Suprapubic skin (tissue), 4 donors: ENCODE measurements at regions not wholly inside any gene's neighbourhood (a gene's known extent, or its start where the extent isn't known, plus 50 kb on each side); places are given as distances from the start of the nearest gene placed in this dataset.

ENCODE experiments used
- DNase-seq, 2 donors: peaks; one replicate each; pipeline ENCODE4 v3.0.0-alpha.2; 2019; ENCODE audit warnings: low spot score in 2 of 2
- H3K27ac ChIP-seq: fragments of 200-600 bp; sonication (generic); one replicate; pipeline ENCODE4 v1.5.1; 2019
- H3K27me3 ChIP-seq: fragments of 200-600 bp; sonication (generic); one replicate; pipeline ENCODE4 v1.5.1; 2019
- H3K36me3 ChIP-seq: fragments of 200-600 bp; sonication (generic); one replicate; pipeline ENCODE4 v1.5.1; 2019
- H3K4me1 ChIP-seq: fragments of 200-600 bp; sonication (generic); one replicate; pipeline ENCODE4 v1.5.1; 2019
- H3K4me3 ChIP-seq: fragments of 200-600 bp; sonication (generic); one replicate; pipeline ENCODE4 v1.5.1; 2019; ENCODE audit warnings: mild to moderate bottlenecking
- H3K9me3 ChIP-seq: fragments of 200-600 bp; sonication (generic); one replicate; pipeline ENCODE4 v1.5.1; 2019
- EP300 ChIP-seq: sonication (generic); formaldehyde crosslinking; IDR thresholded peaks from one replicate; pipeline ENCODE4 v1.6.1; 2017; ENCODE audit warnings: antibody characterized with exemption
- POLR2A ChIP-seq, 2 donors: fragments of 450-650 bp; IDR thresholded peaks; one replicate each; pipeline ENCODE4 v1.6.1; 2017; ENCODE audit warnings: antibody characterized with exemption in 2 of 2, mild to moderate bottlenecking in 2 of 2, moderate library complexity in 2 of 2
- POLR2AphosphoS5 ChIP-seq, 3 donors: sonication (generic); formaldehyde crosslinking; IDR thresholded peaks; one replicate each; pipeline ENCODE4 v1.6.1; 2017; ENCODE audit warnings: antibody characterized with exemption in 3 of 3
- WGBS: methylation state at CpG from one replicate; pipeline ENCODE4 v1.1.5; 2018; 5-methylcytosine and 5-hydroxymethylcytosine counted together
- TF ChIP-seq, protein P1 (sequence below), 2 donors: fragments of 200-600 bp in 1 of 2; fragments of 450-650 bp in 1 of 2; sonication (generic) in 1 of 2; IDR thresholded peaks; one replicate each; pipeline ENCODE4 v1.5.1; 2016 to 2019; ENCODE audit warnings: antibody characterized with exemption in 2 of 2, mild to moderate bottlenecking in 1 of 2, moderate library complexity in 1 of 2

DNA sequence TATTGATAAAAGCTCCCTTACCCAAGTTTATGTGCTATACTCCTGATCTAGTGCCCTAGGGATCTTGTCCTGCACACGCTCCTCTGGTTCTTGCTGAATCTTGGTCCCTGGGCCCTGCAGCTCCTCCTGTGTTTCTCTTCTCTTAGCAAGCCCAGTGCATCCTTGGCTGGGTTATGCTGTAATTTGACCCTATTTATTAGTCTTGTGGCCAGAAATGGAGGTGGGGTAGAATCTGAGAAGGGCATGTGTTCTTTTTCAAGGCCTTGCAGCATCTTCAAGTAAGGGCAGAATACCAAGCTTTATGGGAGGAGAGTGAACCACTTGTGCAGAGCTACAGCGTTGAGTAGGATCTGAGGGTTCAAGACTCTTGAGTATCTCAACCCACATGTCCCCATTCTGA is 366.8 kb downstream of the FAM170A start:
- no peak for DNase-seq
- TF ChIP-seq, protein P1, sequence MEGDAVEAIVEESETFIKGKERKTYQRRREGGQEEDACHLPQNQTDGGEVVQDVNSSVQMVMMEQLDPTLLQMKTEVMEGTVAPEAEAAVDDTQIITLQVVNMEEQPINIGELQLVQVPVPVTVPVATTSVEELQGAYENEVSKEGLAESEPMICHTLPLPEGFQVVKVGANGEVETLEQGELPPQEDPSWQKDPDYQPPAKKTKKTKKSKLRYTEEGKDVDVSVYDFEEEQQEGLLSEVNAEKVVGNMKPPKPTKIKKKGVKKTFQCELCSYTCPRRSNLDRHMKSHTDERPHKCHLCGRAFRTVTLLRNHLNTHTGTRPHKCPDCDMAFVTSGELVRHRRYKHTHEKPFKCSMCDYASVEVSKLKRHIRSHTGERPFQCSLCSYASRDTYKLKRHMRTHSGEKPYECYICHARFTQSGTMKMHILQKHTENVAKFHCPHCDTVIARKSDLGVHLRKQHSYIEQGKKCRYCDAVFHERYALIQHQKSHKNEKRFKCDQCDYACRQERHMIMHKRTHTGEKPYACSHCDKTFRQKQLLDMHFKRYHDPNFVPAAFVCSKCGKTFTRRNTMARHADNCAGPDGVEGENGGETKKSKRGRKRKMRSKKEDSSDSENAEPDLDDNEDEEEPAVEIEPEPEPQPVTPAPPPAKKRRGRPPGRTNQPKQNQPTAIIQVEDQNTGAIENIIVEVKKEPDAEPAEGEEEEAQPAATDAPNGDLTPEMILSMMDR (IDR thresholded peaks at IDR 0.05) = no peak
- TF ChIP-seq EP300 (no peak), POLR2AphosphoS5 (IDR thresholded peaks at IDR 0.05) (no peak), POLR2A (IDR thresholded peaks at IDR 0.05) (no peak)
- Histone ChIP-seq H3K4me1 (no peaks in the 10 kb centered on the region), H3K9me3 (no peaks in the 10 kb centered on the region), H3K4me3 (no peak overlapping the region), H3K27me3 (no peaks in the 10 kb centered on the region), H3K27ac (no peak overlapping the region), H3K36me3 (no peaks in the 10 kb centered on the region)
- WGBS = 87% methylated on average over 2 of the region's 2 CpGs

DNA sequence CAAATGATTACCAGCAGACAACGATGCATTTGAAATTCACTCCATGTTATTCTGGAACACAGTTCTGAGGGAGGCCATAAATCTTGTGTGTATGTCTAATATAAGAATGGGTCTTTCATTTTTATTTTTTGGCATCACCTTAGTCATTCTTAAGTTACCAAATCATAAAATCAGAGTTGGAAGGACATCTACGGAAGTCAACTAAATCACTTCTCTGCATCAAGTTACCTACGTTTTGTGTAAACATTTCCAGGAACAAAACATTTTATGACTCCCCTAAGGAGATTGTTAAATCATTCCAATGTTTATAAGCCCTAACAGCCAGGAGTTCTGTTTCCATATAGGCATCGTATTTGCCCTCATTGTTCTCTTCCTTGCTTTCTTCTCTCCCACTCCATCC is 378.2 kb downstream of the FAM170A start:
- Histone ChIP-seq H3K9me3 (no peaks in the 10 kb centered on the region), H3K4me3 (no peak overlapping the region), H3K27me3 (no peaks in the 10 kb centered on the region), H3K27ac (no peak overlapping the region), H3K36me3 (no peaks in the 10 kb centered on the region), H3K4me1 (no peaks in the 10 kb centered on the region)
- TF ChIP-seq POLR2A (IDR thresholded peaks at IDR 0.05) = no peak
- TF ChIP-seq EP300 = no peak
- TF ChIP-seq, protein P1 (IDR thresholded peaks at IDR 0.05) = no peak
- DNase-seq = no peak
- WGBS = 26% methylated on average over 4 of the region's 4 CpGs

- TF ChIP-seq POLR2A (IDR thresholded peaks at IDR 0.05) (no peak), EP300 (no peak), POLR2AphosphoS5 (IDR thresholded peaks at IDR 0.05) (no peak)
- TF ChIP-seq, protein P1 (IDR thresholded peaks at IDR 0.05) = no peak
- H3K4me1 ChIP-seq = no peaks in the 10 kb centered on the region
- no peaks in the 10 kb centered on the region for H3K27me3 ChIP-seq
- 85% methylated on average over 1 of the region's 1 CpG for WGBS
- no peak overlapping the region for H3K4me3 ChIP-seq
- no peaks in the 10 kb centered on the region for H3K36me3 ChIP-seq
- H3K9me3 ChIP-seq = no peaks in the 10 kb centered on the region
- DNase-seq = no peak
- H3K27ac ChIP-seq = no peak overlapping the region
Observed at GRCh38 chr5:120012431-120012830, 383.1 kb downstream of the FAM170A start.

- Histone ChIP-seq H3K4me3 (no peak overlapping the region), H3K27me3 (no peaks in the 10 kb centered on the region), H3K36me3 (no peaks in the 10 kb centered on the region), H3K9me3 (no peaks in the 10 kb centered on the region), H3K4me1 (no peaks in the 10 kb centered on the region), H3K27ac (no peak overlapping the region)
- whole genome bisulfite sequencing = 44% methylated on average over 3 of the region's 3 CpGs
- no peak for DNase-seq
- no peak for TF ChIP-seq EP300
- no peak for TF ChIP-seq POLR2AphosphoS5 (IDR thresholded peaks at IDR 0.05)
- TF ChIP-seq, protein P1 (IDR thresholded peaks at IDR 0.05) = no peak
- no peak for TF ChIP-seq POLR2A (IDR thresholded peaks at IDR 0.05)
Observed at GRCh38 chr5:120014535-120014934, 385.2 kb downstream of the FAM170A start.

- H3K36me3 ChIP-seq = no peaks in the 10 kb centered on the region
- no peaks in the 10 kb centered on the region for H3K27me3 ChIP-seq
Observed at GRCh38 chr5:120016717-120017382, 387.5 kb downstream of the FAM170A start.

More at GRCh38 chr5:120016717-120017382, 387.5 kb downstream of the FAM170A start:
- Histone ChIP-seq H3K27ac (no peak overlapping the region), H3K4me3 (no peak overlapping the region), H3K4me1 (no peaks in the 10 kb centered on the region), H3K9me3 (no peaks in the 10 kb centered on the region)
- no peak for DNase-seq
- 68% methylated on average over 2 of the region's 2 CpGs for WGBS
- TF ChIP-seq EP300 (no peak), POLR2A (IDR thresholded peaks at IDR 0.05) (no peak), POLR2AphosphoS5 (IDR thresholded peaks at IDR 0.05) (no peak)
- TF ChIP-seq, protein P1 (IDR thresholded peaks at IDR 0.05) = no peak
